AG04449 (cell line): ENCODE measurements at regions not wholly inside any gene's neighbourhood (a gene's known extent, or its start where the extent isn't known, plus 50 kb on each side); places are given as distances from the start of the nearest gene placed in this dataset.
A peak's percentile ranks its signal among the peaks of the same experiment; 100 is the strongest.

ENCODE experiments used
- CTCF ChIA-PET: fragments of 350-600 bp; formaldehyde crosslinking; extraction: SDS; loops from one replicate; lab custom pipeline; 2021; ENCODE audit warnings: antibody characterized with exemption; lab: Yijun Ruan, JAX
- POLR2A ChIA-PET: fragments of 400-600, 350-600 bp; formaldehyde crosslinking; extraction: SDS; loops from one replicate; lab custom pipeline; 2020; ENCODE audit warnings: antibody characterized with exemption, inconsistent platforms; lab: Yijun Ruan, JAX
- DNase-seq: peaks from one replicate; pipeline ENCODE4 v3.0.0-alpha.2; 2010; ENCODE audit warnings: low read depth, low spot score
- H3K4me3 ChIP-seq: 2 replicates; pipeline ENCODE4 v1.5.1; 2011; ENCODE audit warnings: low read depth, mild to moderate bottlenecking, control low read depth, low read length
- CTCF ChIP-seq: IDR thresholded peaks from one replicate; pipeline ENCODE4 v1.5.1; 2011; ENCODE audit warnings: mild to moderate bottlenecking, moderate library complexity, low read length, control low read depth, inconsistent platforms; ENCODE audit not compliant: insufficient read depth; ENCODE audit errors: missing control alignments

GRCh38 chr22:49306632-49307480, 520.8 kb downstream of the BRD1 start:
- H3K4me3 ChIP-seq: no peak overlapping the region
- no peak for TF ChIP-seq CTCF
- POLR2A ChIA-PET: no interaction called here
- CTCF ChIA-PET: interaction anchor here (0.6 kb wide), 1 partner anchor 730 kb away, joined by 3 read pairs; no protein-coding TSS in a partner anchor
- DNase-seq: no peak

GRCh38 chr22:49305966-49306631, 521.6 kb downstream of the BRD1 start:
- no peak overlapping the region for H3K4me3 ChIP-seq
- ChIA-PET CTCF (interaction anchor here (1.0 to 1.7 kb wide), 4 partner anchors 728 to 734 kb away, joined by 3 to 6 read pairs (median 5); no protein-coding TSS in a partner anchor), POLR2A (no interaction called here)
- no peak for TF ChIP-seq CTCF
- no peak for DNase-seq

- CTCF ChIA-PET: interaction anchor here (0.7 to 1.7 kb wide), 8 partner anchors 9 to 733 kb away, joined by 3 to 7 read pairs (median 4); no protein-coding TSS in a partner anchor
- no peak overlapping the region for H3K4me3 ChIP-seq
- POLR2A ChIA-PET: no interaction called here
- DNase-seq: no peak
- TF ChIP-seq CTCF: peak; percentile 83
Measured at GRCh38 chr22:49305214-49305965, 522.3 kb downstream of the BRD1 start.

GRCh38 chr22:49303781-49304461, 523.8 kb downstream of the BRD1 start:
- POLR2A ChIA-PET: no interaction called here
- no peak overlapping the region for H3K4me3 ChIP-seq
- CTCF ChIA-PET: interaction anchor here (1.4 kb wide), 1 partner anchor 12 kb away, joined by 3 read pairs; no protein-coding TSS in a partner anchor
- no peak for TF ChIP-seq CTCF
- DNase-seq: no peak

GRCh38 chr22:49303061-49303735, 524.5 kb downstream of the BRD1 start:
- H3K4me3 ChIP-seq: no peak overlapping the region
- TF ChIP-seq CTCF: no peak
- CTCF ChIA-PET: no interaction called here
- POLR2A ChIA-PET: no interaction called here
- no peak for DNase-seq
